Liver (tissue), 7 donors: ENCODE measurements at regions not wholly inside any gene's neighbourhood (a gene's known extent, or its start where the extent isn't known, plus 50 kb on each side); places are given as distances from the start of the nearest gene placed in this dataset.

Experiments used
- DNase-seq: peaks from one replicate; pipeline ENCODE4 v3.0.0-alpha.2; 2017; ENCODE audit warnings: low spot score
- H3K27ac ChIP-seq, 2 donors: one replicate each; pipeline ENCODE4 v1.7.0; 2013; ENCODE audit warnings: inconsistent platforms in 2 of 2, low read length in 2 of 2, control low read depth in 1 of 2, low read depth in 1 of 2, mild to moderate bottlenecking in 1 of 2
- H3K27me3 ChIP-seq, 4 donors: one replicate each; pipeline versions ENCODE4 v1.6.1 to v1.7.0; 2013; ENCODE audit warnings: low read length in 3 of 4, inconsistent platforms in 1 of 4, mild to moderate bottlenecking in 1 of 4, moderate library complexity in 1 of 4; ENCODE audit not compliant: control insufficient read depth in 4 of 4, insufficient read depth in 4 of 4
- H3K36me3 ChIP-seq, 4 donors: one replicate each; pipeline versions ENCODE4 v1.6.1 to v1.7.0; 2013; ENCODE audit warnings: low read length in 3 of 4, mild to moderate bottlenecking in 3 of 4, low read depth in 1 of 4, moderate library complexity in 1 of 4; ENCODE audit not compliant: control insufficient read depth in 4 of 4, insufficient read depth in 3 of 4
- H3K4me1 ChIP-seq, 4 donors: one replicate each; pipeline versions ENCODE4 v1.6.1 to v1.7.0; 2013; ENCODE audit warnings: low read length in 3 of 4, mild to moderate bottlenecking in 3 of 4, moderate library complexity in 1 of 4; ENCODE audit not compliant: control insufficient read depth in 4 of 4, insufficient read depth in 4 of 4
- H3K4me3 ChIP-seq, 3 donors: one replicate each; pipeline versions ENCODE4 v1.6.1 to v1.7.0; 2013; ENCODE audit warnings: low read length in 3 of 3, control low read depth in 1 of 3, low read depth in 1 of 3, mild to moderate bottlenecking in 1 of 3
- H3K9ac ChIP-seq, 2 donors: one replicate each; pipeline ENCODE4 v1.7.0; 2013; ENCODE audit warnings: low read length in 2 of 2, mild to moderate bottlenecking in 2 of 2, moderate library complexity in 2 of 2, control low read depth in 1 of 2, low read depth in 1 of 2
- H3K9me3 ChIP-seq, 4 donors: one replicate each; pipeline versions ENCODE4 v1.6.1 to v1.7.0; 2013; ENCODE audit warnings: low read length in 3 of 4; ENCODE audit not compliant: control insufficient read depth in 4 of 4
- RAD21 ChIP-seq, 2 donors: IDR thresholded peaks; 2 replicates each; pipeline ENCODE4 v1.6.1; 2016; ENCODE audit warnings: antibody characterized with exemption in 2 of 2, mild to moderate bottlenecking in 2 of 2
- SP1 ChIP-seq: IDR thresholded peaks from 2 replicates; pipeline ENCODE4 v1.6.1; 2018; ENCODE audit warnings: antibody characterized with exemption, mild to moderate bottlenecking
- TAF1 ChIP-seq: conservative IDR thresholded peaks from 2 replicates; pipeline ENCODE4 v1.6.1; 2016; ENCODE audit warnings: antibody characterized with exemption, mild to moderate bottlenecking
- WGBS: extraction: QIAGEN DNeasy Blood & Tissue Kit; methylation state at CpG from one replicate; pipeline ENCODE4 v1.1.7; 2013; 5-methylcytosine and 5-hydroxymethylcytosine counted together
- TF ChIP-seq, protein P1 (sequence below): IDR thresholded peaks from 2 replicates; pipeline ENCODE4 v1.6.1; 2016; ENCODE audit warnings: antibody characterized with exemption
- donor health status: healthy.
- donor health status: healthy.
- donor health status: healthy.
- donor health status: healthy.

DNA sequence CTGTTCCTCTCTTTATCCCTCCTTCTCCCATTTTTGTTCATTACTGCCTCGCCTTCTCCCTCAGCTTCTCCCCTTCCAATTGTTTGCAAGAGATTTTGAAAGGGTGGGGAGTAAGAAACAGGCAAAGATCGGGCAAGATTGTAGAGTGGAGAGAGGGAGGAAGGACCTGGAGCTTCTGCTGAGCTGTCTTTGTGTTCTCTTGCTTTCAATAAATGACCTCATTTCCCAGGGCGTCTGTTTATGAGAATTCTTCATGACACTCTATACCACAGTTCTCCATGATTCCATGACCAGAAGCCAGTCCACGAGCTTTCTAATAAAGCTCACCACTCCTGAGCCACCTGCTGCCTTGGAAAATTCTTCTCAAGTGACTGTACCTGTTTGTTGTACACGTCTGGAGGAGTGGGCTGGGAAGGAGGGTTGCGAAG, 50.0 kb upstream of the PLEKHG1 start:
- Histone ChIP-seq H3K27ac (no peak overlapping the region), H3K9ac (no peak overlapping the region), H3K9me3 (no peaks in the 10 kb centered on the region), H3K27me3 (no peaks in the 10 kb centered on the region), H3K4me1 (peaks cover 0 to 20% (median 14%) of the 10 kb centered on the region in 4 donors), H3K4me3 (no peak overlapping the region), H3K36me3 (no peaks in the 10 kb centered on the region)
- TF ChIP-seq, protein P1, sequence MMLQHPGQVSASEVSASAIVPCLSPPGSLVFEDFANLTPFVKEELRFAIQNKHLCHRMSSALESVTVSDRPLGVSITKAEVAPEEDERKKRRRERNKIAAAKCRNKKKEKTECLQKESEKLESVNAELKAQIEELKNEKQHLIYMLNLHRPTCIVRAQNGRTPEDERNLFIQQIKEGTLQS: no peak
- TF ChIP-seq RAD21 (IDR thresholded peaks at IDR 0.05) (no peak), TAF1 (no peak), SP1 (no peak)
- DNase-seq: no peak
- WGBS: 86% methylated on average over 6 of the region's 6 CpGs
